PFSK-1 (cell line): ENCODE measurements at regions not wholly inside any gene's neighbourhood (a gene's known extent, or its start where the extent isn't known, plus 50 kb on each side); places are given as distances from the start of the nearest gene placed in this dataset.

ENCODE experiments used
- FOXP2 ChIP-seq: optimal IDR thresholded peaks from 2 replicates; pipeline ENCODE3; 2011; ENCODE audit warnings: borderline replicate concordance, control low read depth, inconsistent platforms; ENCODE audit not compliant: insufficient read depth; ENCODE audit errors: extremely low read length, extremely low read depth
- POLR2AphosphoS5 ChIP-seq: IDR thresholded peaks from 2 replicates; pipeline ENCODE4 v1.6.1; 2012; ENCODE audit warnings: low read depth, mild to moderate bottlenecking, control low read depth, low read length, moderate library complexity
- REST ChIP-seq, 2 experiments: IDR thresholded peaks; 2 replicates each; pipeline versions ENCODE4 v1.6.1 to v1.8.0; 2011 to 2012; ENCODE audit warnings: low read depth in 2 of 2, low read length in 2 of 2, control low read depth in 1 of 2, inconsistent platforms in 1 of 2, mild to moderate bottlenecking in 1 of 2, moderate library complexity in 1 of 2; ENCODE audit not compliant: insufficient read depth in 1 of 2
- SIN3A ChIP-seq: IDR thresholded peaks from 2 replicates; pipeline ENCODE4 v1.6.1; 2012; ENCODE audit warnings: mild to moderate bottlenecking, low read length, moderate library complexity, borderline replicate concordance; ENCODE audit not compliant: insufficient read depth
- TAF1 ChIP-seq: IDR thresholded peaks from 2 replicates; pipeline ENCODE4 v1.6.1; 2012; ENCODE audit warnings: low read length, control low read depth, borderline replicate concordance; ENCODE audit not compliant: insufficient read depth

DNA sequence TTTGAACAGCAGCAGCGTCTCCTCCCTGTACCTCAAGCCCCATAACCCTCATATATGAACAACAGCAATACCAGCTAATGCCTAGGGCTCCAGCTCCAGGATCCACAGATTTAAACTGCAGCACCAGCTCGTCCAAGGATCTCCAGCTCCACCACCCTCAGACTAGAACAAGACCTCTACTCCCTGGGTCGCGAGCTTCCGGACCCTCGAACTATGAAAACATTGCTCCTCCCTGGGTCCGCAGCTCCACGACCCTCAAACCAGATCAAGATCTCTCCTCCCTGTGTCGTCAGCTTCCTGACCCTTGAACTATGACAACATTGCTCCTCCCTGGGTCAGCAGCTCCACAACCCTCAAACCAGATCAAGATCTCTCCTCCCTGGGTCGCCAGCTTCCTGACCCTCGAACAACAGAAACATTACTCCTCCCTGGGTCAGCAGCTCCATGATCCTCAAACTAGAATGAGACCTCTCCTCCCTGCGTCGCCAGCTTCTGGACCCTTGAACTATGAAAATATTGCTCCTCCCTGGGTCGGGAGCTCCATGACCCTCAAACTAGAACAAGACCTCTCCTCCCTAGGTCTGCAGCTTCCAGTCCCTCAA is 339.0 kb upstream of the SULF2 start:
- TF ChIP-seq TAF1 (no peak), REST (IDR thresholded peaks at IDR 0.05; ENCODE audit: insufficient read depth in 1 of 2, low read depth in 2 of 2, low read length in 2 of 2) (no peak), FOXP2 (no peak), SIN3A (no peak), POLR2AphosphoS5 (no peak)

GRCh38 chr20:48120120-48120519 is 334.8 kb upstream of the SULF2 start:
- no peak for TF ChIP-seq POLR2AphosphoS5
- TF ChIP-seq FOXP2: no peak
- no peak for TF ChIP-seq REST (IDR thresholded peaks at IDR 0.05; ENCODE audit: insufficient read depth in 1 of 2, low read depth in 2 of 2, low read length in 2 of 2)
- no peak for TF ChIP-seq TAF1
- TF ChIP-seq SIN3A: no peak

GRCh38 chr20:48115502-48115901 is 330.2 kb upstream of the SULF2 start:
- TF ChIP-seq SIN3A (no peak), FOXP2 (no peak), REST (IDR thresholded peaks at IDR 0.05; ENCODE audit: insufficient read depth in 1 of 2, low read depth in 2 of 2, low read length in 2 of 2) (no peak), TAF1 (no peak), POLR2AphosphoS5 (no peak)

DNA sequence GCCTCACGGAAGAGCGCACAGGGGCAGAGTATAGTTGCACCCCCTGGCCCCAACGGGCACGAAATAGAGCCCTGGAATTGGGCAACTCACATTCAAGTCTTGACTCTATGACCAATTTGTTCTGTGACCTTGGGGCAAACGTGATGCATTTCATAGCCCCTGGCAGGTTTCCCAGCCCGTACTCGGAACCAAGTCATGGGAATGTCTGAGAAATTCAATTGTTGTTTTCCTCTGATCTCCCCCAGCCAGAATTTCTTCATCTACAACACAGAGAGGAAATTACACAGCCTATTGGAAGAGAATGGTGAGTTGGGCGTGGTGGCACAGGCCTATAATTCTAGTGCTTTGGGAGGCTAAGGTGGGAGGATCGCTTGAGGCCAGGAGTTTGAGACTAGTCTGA is 322.3 kb upstream of the SULF2 start:
- no peak for TF ChIP-seq FOXP2

DNA sequence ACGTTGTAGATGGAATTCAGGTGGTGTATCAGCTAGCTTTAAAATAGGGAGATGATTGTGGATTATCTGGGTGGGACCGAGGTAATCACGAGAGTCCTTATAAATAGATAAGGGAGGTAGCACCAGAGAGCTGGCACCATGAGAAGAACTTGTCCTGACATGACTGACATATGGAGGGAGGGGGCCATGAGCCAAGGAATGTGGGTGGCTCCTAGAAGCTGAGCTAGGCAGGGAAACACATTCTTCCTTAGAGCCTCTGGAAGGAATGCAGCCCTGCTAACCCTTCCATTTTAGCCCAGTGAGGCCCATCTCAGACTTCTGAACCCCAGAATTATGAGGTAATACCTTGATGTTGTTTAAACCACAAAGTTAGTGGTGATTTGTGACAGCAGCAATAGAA is 321.1 kb upstream of the SULF2 start:
- no peak for TF ChIP-seq POLR2AphosphoS5
- TF ChIP-seq FOXP2: no peak
- no peak for TF ChIP-seq SIN3A
- TF ChIP-seq TAF1: no peak
- TF ChIP-seq REST (IDR thresholded peaks at IDR 0.05; ENCODE audit: insufficient read depth in 1 of 2, low read depth in 2 of 2, low read length in 2 of 2): no peak
